Epithelial cell of esophagus (primary cell): ENCODE measurements at regions not wholly inside any gene's neighbourhood (a gene's known extent, or its start where the extent isn't known, plus 50 kb on each side); places are given as distances from the start of the nearest gene placed in this dataset.
A peak's percentile ranks its signal among the peaks of the same experiment; 100 is the strongest.

Experiments used
- DNase-seq: peaks from one replicate; pipeline ENCODE4 v3.0.0; 2010; ENCODE audit warnings: low read depth
- H3K4me3 ChIP-seq: 2 replicates; pipeline ENCODE4 v1.5.1; 2011; ENCODE audit warnings: mild to moderate bottlenecking, low read length, control low read depth
- TF ChIP-seq, protein P1 (sequence below): IDR thresholded peaks from 2 replicates; pipeline ENCODE4 v1.5.1; 2011; ENCODE audit warnings: low read depth, mild to moderate bottlenecking, low read length, control low read depth, inconsistent platforms; ENCODE audit not compliant: insufficient read depth; ENCODE audit errors: missing control alignments

DNA sequence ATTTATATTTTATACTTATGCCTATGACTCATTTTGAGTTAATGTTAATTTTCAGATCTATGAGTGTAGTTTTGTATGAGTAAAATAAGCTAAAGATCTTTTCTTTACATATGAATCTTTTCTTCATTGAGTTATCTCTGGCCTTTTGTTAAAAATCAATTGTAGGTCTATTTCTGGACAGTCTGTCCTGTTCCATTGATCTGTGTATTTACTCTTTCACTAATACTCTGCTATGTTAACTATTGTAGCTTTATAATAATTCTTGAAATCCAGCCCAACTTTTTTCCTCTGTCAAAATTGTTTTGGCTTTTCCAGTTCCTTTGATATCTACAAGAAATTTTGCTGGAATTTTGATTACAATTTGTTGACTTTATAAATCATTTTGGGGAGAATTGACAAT lies 177.0 kb downstream of the RBM46 start:
- H3K4me3 ChIP-seq, result no peak overlapping the region
- DNase-seq, result no peak
- TF ChIP-seq, protein P1, sequence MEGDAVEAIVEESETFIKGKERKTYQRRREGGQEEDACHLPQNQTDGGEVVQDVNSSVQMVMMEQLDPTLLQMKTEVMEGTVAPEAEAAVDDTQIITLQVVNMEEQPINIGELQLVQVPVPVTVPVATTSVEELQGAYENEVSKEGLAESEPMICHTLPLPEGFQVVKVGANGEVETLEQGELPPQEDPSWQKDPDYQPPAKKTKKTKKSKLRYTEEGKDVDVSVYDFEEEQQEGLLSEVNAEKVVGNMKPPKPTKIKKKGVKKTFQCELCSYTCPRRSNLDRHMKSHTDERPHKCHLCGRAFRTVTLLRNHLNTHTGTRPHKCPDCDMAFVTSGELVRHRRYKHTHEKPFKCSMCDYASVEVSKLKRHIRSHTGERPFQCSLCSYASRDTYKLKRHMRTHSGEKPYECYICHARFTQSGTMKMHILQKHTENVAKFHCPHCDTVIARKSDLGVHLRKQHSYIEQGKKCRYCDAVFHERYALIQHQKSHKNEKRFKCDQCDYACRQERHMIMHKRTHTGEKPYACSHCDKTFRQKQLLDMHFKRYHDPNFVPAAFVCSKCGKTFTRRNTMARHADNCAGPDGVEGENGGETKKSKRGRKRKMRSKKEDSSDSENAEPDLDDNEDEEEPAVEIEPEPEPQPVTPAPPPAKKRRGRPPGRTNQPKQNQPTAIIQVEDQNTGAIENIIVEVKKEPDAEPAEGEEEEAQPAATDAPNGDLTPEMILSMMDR, result no peak

DNA sequence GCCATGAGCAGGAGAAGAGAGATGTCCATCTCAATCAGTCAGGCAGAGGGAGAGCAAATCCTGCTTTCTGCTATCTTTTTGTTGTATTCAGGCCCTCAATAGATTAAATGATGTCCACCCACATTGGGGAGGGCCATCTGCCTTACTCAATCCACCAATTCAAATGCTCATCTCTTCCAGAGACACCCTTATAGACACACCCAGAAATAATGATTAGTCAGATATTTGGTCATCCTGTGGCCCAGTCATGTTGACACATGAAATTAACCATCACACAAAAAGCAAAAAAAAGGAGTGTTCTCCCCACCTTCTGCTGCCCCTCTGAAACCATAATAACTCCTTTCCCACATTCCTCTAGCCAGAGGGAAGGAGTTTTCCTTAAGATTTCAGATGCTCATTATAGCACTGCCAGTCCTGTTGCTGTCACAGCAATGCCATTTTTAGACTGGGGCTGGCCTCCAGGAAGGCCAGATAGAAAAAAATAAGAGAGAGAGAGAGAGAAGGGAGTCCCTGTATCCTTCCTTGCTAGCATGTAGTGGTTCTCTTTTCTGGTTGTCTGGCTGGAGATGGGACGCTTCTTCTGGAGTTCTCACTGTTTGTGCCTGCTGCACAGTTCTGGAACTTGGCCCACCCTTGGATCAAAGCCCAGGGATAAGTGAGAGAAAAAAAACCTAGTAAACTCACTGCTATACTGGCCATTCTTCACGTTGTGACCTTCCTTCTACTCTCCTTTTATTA lies 177.7 kb downstream of the RBM46 start:
- TF ChIP-seq, protein P1, result no peak
- no peak overlapping the region for H3K4me3 ChIP-seq
- DNase-seq, result peak; percentile 65

DNA sequence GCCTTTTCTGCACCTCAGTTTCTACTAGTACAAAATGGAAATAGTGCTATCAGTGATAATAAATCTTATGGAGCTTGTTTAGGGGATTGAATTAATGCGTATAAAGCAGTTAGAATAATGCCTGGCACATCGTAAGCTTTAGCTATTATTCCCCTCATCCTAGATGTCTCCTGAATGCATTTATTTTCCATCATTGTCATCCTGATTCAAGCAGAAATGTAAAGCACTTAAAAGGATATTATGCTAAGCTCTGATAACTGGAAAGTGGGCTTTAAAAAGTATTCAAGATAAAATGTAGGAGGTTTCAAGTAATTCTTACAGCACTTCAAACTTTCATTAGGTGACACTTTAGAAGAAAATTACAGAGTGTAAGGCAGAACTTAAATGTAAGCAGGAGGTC lies 178.7 kb downstream of the RBM46 start:
- TF ChIP-seq, protein P1, result no peak
- no peak overlapping the region for H3K4me3 ChIP-seq
- DNase-seq, result no peak

DNA sequence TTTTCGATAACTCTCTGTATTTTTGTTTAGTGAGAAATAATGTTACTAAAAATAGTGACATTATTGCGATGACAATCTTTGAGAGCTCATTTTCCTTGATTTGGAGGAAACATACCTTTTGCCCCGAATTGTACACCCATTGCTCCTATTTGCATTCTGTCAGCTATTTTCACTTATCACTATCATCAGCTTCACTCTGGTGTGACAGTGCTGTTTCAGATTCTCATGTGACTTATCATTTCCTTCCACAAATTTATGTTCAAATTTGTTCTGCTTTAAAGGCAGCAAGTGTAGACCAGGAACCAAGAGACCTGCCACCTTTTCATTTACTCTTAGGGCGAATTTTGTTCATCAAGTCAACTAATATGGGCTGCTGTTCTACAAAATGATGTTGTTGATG lies 179.4 kb downstream of the RBM46 start:
- no peak for DNase-seq
- TF ChIP-seq, protein P1, result no peak
- H3K4me3 ChIP-seq, result no peak overlapping the region

- DNase-seq, result no peak
- H3K4me3 ChIP-seq, result no peak overlapping the region
- TF ChIP-seq, protein P1, result no peak
Observed at GRCh38 chr4:154961263-154961662, 180.2 kb downstream of the RBM46 start.

DNA sequence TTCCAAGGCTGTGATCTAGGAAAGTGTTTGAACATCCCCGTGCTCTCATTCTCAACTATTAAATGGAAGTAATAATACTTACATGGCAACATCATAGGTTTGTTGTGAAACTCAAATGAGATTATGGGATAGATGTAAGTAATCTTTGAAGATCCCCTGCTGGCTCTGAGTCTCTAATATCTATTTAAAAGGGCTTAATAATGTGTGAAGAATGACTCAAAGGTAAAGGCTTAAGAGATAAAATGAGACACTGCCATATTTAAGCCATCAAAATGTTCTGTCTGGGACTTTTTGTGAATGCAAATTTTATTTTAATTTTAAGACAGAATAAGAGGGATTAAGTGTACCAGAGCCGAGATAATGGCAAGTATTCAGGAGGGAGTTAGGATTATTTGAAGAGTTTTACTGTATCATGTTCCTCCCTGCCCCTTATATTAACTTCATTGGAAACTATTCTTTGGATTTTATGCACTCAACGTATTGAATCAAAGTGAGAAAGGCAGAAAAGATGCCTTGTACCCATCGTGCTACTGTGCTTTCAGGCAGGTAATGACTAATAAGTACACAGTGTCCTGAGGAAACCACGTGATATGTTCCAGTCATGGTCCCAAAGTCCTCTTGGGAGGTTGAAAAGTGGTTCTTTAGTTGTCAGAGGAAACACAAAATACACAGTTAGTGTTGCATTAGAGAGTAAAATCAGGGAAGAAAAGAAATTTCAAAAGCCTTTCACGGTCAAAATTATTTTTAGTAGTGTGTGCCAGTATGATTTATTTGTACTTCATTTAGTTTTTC lies 192.4 kb downstream of the RBM46 start:
- TF ChIP-seq, protein P1, result no peak
- peak; percentile 33 for DNase-seq
- H3K4me3 ChIP-seq, result no peak overlapping the region
